ENCODE measurements at regions not wholly inside any gene's neighbourhood (a gene's known extent, or its start where the extent isn't known, plus 50 kb on each side); places are given as distances from the start of the nearest gene placed in this dataset.
"Not testable (repeated sequence)": the region's sequence is repeated elsewhere in the genome, so short reads cannot be mapped to it uniquely, and the experiment has no call there.

DNA sequence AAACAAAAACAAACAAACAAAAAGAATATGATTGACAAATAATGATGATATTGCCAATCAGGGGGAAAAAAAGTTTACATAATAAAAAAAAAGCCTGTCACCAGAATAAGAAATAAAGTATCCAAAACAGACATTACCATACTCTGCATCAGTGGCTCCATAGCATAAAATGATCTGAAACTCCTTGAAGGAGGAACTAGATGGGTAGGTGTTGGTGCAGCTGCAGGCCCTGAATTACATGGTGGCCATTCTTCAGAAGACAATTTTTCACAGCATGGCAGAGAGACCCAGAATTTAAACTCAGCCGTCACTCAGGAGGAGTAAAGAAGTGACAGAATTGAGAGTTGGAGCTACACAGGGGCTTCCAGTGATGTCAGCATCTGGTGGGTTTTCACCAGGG lies 60.2 kb downstream of the GLUL start:
- DNase-seq, result no peak

DNA sequence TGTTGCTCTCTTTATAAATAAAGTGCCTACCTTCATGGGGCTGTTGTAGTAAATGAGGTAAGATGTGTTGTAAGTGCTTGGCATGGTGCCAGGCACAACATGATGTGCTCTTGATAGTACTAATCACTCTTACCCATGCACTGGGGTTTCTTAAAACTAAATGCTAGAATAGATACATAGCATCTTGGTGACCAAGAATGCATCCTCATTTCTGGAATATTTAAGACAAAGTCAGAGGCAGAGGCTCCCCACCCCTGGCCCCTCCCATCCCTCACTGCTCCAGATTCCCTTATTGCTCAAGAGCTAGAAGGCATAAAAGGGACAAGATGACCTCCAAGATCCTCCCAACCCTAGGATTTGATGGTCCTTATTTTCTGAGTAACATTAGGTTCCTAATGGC lies 61.3 kb downstream of the GLUL start:
- DNase-seq, result no peak

DNA sequence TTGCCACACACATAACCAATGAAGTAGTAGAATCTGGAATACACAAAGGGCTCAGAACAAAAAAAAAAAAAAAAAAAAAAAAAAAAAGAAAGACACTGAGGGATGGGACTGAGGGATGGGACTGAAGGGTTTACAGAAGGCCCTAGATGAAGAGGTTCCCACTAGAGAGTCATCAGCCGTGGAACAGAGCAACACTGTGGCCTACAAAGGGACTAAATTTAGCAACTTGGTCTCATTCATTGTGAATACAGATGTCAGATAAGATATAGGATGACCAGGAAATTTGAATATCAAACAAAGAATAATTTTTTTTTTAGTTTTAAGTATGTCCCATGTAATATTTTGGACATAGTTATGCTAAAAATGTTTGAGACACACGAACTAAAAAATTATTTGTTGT lies 62.1 kb downstream of the GLUL start:
- no peak for DNase-seq

DNA sequence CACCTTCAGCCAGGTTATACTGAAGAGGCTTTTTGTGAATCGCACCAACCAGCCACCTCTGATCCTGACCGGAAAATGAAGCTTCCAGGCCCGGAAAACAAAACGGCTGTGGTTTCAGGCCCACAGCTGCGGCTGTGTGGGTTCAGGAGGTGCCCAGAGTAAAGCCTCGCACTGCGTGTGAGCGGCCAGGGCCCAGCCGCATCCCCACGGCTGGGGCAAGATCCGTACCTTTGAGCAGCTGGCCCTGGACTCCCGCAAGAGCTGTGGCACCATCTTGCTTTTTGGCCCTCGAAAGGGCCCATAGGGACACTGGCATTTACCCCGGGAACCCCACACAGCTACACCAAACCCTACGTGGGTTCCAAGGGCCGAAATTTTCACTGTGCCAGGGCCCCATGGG lies 63.0 kb downstream of the GLUL start:
- no peak for DNase-seq

- DNase-seq, result no peak
Observed at GRCh38 chr1:182325339-182325738, 66.3 kb downstream of the GLUL start.

DNA sequence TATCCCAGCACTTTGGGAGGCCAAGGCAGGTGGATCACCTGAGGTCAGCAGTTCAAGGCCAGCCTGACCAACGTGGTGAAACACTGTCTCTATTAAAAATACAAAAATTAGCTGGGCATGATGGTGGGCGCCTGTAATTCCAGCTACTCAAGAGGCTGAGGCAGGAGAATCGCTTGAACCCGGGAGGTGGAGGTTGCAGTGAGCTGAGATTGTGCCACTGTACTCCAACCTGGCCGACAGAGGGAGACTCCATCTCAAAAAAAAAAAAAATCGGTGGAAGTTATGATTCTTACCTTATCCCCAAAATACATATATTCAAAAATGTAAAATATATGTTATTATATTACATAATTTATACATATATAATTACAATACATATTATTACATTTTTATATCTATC lies 70.1 kb downstream of the GLUL start:
- not testable (repeated sequence) for DNase-seq

- no peak for DNase-seq
Observed at GRCh38 chr1:182317611-182318161, 73.9 kb downstream of the GLUL start.

DNA sequence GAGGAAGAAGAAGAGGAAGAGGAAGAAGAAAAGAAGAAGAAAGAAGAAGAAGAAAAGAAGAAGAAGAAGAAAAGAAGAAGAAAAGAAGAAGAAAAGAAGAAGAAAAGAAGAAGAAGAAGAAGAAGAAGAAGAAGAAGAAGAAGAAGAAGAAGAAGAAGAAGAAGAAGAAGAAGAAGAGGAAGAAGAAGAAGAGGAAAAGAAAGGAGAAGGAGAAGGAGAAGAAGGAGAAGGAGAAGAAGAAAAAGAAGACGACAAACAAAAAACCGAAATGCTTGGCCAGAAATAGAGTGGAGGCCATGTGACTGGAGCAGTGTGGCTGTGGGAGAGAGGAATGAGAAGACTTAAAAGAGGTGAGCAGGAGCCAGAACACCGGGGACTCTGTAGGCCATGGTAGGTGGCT lies 75.1 kb downstream of the GLUL start:
- not testable (repeated sequence) for DNase-seq

GRCh38 chr1:182315167-182315556 lies 76.4 kb downstream of the GLUL start:
- DNase-seq, result no peak

GRCh38 chr1:182309631-182310351 lies 81.8 kb downstream of the GLUL start:
- no peak for DNase-seq

- DNase-seq, result no peak
Observed at GRCh38 chr1:182308826-182309225, 82.8 kb downstream of the GLUL start.

DNA sequence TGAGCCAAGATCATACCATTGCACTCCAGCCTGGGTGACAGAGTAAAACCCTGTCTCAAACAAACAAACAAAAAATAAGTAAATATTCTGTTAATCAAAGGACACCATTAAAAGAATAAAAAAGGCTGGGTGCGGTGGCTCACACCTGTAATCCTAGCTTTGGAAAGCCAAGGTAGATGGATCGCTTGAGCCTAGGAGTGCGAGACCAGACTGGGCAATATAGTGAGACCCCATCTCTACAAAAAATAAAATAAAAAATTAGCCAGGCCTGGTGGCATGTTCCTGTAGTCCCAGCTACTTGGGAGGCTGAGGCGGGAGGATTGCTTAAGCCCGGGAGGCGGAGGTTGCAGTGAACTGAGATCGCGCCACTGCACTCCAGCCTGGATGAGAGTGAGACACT lies 84.1 kb downstream of the GLUL start:
- DNase-seq, result not testable (repeated sequence)

- no peak for DNase-seq
Observed at GRCh38 chr1:182305861-182306260, 85.7 kb downstream of the GLUL start.

DNA sequence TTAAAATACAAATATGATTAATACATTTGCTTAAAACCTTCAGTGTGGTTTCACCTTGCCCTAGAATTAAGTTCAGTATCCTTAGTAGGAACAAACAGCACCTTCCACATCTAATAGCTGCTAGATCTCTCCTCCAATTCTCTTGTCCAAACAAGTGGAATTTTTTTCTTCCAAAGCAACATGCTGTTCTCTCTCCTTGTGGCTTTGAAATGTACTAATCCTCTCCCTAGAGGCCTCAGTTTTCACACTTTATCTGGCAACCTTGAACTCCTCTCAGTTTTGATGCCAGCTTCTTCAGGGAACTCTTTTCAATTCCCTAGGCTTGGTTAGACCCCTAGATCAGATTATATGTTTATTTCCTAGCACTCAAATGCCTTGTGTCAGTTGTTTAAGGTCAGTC lies 87.0 kb downstream of the GLUL start:
- DNase-seq, result no peak

DNA sequence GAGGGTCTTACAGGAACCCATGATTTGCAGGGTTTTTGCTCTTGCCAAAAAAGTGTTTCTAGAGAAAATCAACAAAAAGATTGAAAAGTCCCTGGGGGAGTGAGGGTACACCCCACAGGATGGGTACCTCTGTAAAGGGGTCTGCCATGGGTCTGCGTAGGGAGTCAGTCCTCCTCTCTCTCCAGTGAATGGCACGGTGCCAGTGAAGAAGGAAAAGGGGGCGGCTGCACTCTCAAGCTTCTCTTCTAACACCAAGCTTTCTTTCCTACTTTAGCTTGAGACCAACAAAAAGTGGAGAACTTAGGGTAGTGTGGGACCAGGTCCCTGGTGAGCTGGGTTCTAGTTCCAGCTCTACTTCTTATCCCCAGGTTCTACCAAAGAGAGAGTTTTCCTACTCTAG lies 87.4 kb downstream of the GLUL start:
- DNase-seq, result no peak

DNA sequence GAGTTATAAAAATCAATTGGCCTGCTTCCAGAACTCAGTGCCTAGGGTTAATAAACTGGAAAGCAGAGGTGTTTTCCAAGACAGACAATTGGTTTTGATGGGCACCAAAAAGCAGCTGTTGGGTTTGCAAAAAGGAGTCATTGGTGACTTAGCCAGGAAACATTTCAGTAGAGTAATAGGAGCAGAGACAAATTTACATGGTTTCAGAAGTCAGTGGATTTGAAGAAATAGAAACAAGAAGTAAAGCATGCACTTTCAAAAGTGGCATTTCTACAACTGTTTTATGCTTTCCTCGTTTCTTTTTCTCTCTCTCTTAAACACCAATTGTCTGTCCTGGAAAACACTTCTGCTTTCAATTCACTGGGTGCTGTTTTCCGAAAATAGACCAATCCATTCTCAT lies 87.8 kb downstream of the GLUL start:
- DNase-seq, result no peak

GRCh38 chr1:182301467-182302198 lies 90.0 kb downstream of the GLUL start:
- DNase-seq, result no peak

DNA sequence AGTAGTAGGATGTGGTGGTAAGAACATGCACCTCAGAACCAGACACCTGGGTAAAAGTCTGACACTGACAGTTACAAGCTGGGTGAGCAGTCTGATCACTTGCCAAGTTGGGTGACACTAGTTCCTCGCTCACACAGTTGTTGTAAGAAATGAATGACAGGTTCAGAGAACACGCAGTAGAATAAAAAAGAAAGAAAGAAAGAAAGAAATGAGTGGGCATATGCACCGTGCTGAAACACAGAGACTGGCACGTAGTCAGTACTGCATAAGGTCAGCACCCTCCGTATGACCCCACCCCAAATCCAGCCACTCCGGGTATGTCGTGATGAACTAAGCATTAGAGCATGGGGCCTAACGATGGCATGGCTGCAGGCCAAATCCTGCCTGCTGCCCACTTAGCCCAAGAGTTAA lies 90.6 kb downstream of the GLUL start:
- no peak for DNase-seq

DNA sequence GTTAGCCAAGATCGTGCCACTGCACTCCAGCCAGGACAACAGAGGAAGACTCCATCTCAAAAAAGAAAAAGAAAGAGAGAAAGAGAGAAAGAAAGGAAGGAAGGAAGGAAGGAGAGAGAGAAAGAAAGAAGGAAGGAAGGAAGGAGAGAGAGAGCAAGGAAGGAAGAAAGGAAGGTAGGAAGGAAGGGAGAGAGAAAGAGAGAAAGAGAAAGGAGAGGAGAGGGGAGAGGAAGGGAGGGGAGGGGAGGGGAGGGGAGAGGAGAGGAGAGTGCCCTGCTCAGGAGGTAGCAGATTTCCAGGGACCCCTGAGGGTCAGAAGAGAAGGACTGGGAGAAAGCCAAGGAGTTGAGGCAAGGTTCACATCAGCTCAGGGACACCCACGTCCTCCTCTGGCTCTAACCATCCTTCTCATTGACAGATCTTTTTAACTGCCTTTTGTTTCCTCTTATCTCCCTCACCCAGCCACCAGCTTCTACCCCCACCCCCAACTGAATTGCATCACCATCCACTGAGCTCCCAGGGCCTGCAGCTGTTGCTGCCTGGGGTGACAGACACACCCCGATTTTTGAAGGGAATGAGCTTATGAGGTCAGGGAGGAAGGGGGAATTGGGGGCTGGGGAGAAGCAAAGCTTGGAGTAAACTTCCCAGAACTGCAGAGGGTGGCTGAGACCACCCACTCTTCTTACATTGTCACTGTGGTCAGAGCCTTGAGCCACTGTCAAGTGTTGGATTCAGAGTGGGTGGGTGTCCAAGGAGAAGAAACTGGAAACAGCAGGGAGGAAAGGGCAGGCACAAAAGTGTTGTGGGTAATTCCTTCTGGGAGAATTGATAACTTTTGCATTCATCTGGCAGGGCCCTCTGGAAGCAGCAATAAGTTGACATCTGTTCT lies 91.6 kb downstream of the GLUL start:
- DNase-seq, result no peak

DNA sequence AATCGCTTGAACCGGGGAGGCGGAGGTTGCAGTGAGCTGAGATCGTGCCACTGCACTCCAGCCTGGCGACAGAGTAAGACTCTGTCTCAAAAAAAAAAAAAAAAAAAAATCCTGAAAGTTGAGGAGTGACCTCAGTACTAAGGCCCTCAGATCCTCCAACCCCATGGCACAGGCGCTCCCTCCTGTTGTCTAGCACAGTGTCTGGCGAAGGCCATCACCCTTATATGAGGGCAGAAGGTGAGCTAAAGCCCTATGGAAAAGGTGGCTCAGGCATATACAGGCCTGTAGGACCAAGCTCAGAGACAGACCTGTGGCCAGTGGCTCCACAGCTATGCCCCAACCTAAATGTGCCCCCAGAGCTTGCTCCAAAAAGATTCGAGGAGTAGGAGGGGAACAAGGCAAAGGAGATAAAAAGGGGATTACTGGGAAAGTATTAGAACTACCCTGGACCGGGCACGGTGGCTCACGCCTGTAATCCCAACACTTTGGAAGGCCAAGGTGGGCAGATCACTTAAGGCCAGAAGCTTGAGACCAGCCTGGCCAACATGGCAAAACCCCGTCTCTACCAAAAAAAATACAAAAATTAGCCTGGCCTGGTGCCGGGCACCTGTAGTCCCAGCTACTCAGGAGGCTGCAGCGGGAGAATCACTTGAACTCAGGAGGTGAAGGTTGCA lies 92.4 kb downstream of the GLUL start:
- not testable (repeated sequence) for DNase-seq

GRCh38 chr1:182297335-182297734 lies 94.3 kb downstream of the GLUL start:
- DNase-seq, result no peak

GRCh38 chr1:182295697-182296096 lies 95.9 kb downstream of the GLUL start:
- DNase-seq, result no peak

DNA sequence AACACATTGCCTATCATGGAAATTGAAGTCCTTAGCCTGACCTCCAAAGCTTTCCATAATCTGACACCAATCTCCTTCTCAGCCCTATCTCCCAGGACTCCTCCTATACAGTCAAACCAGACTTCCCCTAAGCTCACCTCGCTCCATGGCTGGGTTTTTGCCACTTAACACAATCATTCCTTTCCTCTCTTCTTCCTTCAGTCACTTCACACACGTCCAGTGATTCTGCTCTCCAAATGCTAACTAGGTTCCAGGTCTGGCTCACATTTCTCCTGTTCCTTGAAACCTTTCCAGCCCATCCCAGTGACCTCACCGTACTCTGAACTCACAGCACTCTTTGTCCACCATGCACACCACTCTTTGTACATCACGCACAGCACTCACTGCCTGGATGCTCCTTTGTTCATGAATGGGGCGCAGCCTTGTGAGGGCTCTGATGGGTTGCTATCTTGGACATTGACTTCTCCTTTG lies 98.4 kb downstream of the GLUL start:
- no peak for DNase-seq

Data from CD4-positive, alpha-beta T cell treated with Interleukin-10 for 1 hour (primary cell).